HG02759 (cell line): ENCODE measurements at regions not wholly inside any gene's neighbourhood (a gene's known extent, or its start where the extent isn't known, plus 50 kb on each side); places are given as distances from the start of the nearest gene placed in this dataset.
"Not testable (repeated sequence)": the region's sequence is repeated elsewhere in the genome, so short reads cannot be mapped to it uniquely, and the experiment has no call there.

ENCODE experiments used
- ATAC-seq: cut with Tn5 transposase; IDR thresholded peaks from one replicate; pipeline ENCODE4 v1.9.1; 2021; ENCODE audit warnings: mild to moderate bottlenecking, moderate library complexity; ENCODE audit not compliant: unreplicated experiment

- no peak for ATAC-seq
Measured at GRCh38 chr6:85287158-85287557, 162.7 kb upstream of the NT5E start.

- not testable (repeated sequence) for ATAC-seq
Measured at GRCh38 chr6:85286507-85286906, 163.4 kb upstream of the NT5E start.

- no peak for ATAC-seq
Measured at GRCh38 chr6:85285934-85286333, 163.9 kb upstream of the NT5E start.

- ATAC-seq = no peak
Measured at GRCh38 chr6:85285114-85285513, 164.8 kb upstream of the NT5E start.

- ATAC-seq = no peak
Measured at GRCh38 chr6:85283436-85283835, 166.4 kb upstream of the NT5E start.

- no peak for ATAC-seq
Measured at GRCh38 chr6:85278466-85279035, 171.3 kb upstream of the NT5E start.

- ATAC-seq = not testable (repeated sequence)
Measured at GRCh38 chr6:85276026-85276425, 173.9 kb upstream of the NT5E start.

- ATAC-seq = no peak
Measured at GRCh38 chr6:85275338-85275985, 174.4 kb upstream of the NT5E start.

- no peak for ATAC-seq
Measured at GRCh38 chr6:85273870-85274269, 176.0 kb upstream of the NT5E start.

GRCh38 chr6:85273046-85273445 is 176.8 kb upstream of the NT5E start:
- ATAC-seq = no peak

- no peak for ATAC-seq
Measured at GRCh38 chr6:85272592-85272991, 177.3 kb upstream of the NT5E start.

GRCh38 chr6:85262621-85263020 is 187.3 kb upstream of the NT5E start:
- ATAC-seq = no peak

- ATAC-seq = no peak
Measured at GRCh38 chr6:85261271-85261670, 188.6 kb upstream of the NT5E start.

- ATAC-seq = no peak
Measured at GRCh38 chr6:85255661-85256060, 194.2 kb upstream of the NT5E start.

GRCh38 chr6:85252552-85252951 is 197.3 kb upstream of the NT5E start:
- no peak for ATAC-seq

- ATAC-seq = no peak
Measured at GRCh38 chr6:85252085-85252484, 197.8 kb upstream of the NT5E start.

GRCh38 chr6:85251300-85251699 is 198.6 kb upstream of the NT5E start:
- no peak for ATAC-seq

GRCh38 chr6:85250586-85251220 is 199.2 kb upstream of the NT5E start:
- ATAC-seq = no peak

GRCh38 chr6:85245004-85245403 is 204.9 kb upstream of the NT5E start:
- ATAC-seq = no peak

GRCh38 chr6:85241498-85242052 is 208.3 kb upstream of the NT5E start:
- no peak for ATAC-seq

- ATAC-seq = no peak
Measured at GRCh38 chr6:85240787-85241385, 209.0 kb upstream of the NT5E start.

GRCh38 chr6:85237478-85237877 is 212.4 kb upstream of the NT5E start:
- ATAC-seq = no peak
